HG03520 (cell line): ENCODE measurements at regions not wholly inside any gene's neighbourhood (a gene's known extent, or its start where the extent isn't known, plus 50 kb on each side); places are given as distances from the start of the nearest gene placed in this dataset.
"Not testable (repeated sequence)": the region's sequence is repeated elsewhere in the genome, so short reads cannot be mapped to it uniquely, and the experiment has no call there.

Source experiments
- ATAC-seq: cut with Tn5 transposase; IDR thresholded peaks from one replicate; pipeline ENCODE4 v1.9.1; 2021; ENCODE audit warnings: mild to moderate bottlenecking, moderate library complexity; ENCODE audit not compliant: unreplicated experiment

DNA sequence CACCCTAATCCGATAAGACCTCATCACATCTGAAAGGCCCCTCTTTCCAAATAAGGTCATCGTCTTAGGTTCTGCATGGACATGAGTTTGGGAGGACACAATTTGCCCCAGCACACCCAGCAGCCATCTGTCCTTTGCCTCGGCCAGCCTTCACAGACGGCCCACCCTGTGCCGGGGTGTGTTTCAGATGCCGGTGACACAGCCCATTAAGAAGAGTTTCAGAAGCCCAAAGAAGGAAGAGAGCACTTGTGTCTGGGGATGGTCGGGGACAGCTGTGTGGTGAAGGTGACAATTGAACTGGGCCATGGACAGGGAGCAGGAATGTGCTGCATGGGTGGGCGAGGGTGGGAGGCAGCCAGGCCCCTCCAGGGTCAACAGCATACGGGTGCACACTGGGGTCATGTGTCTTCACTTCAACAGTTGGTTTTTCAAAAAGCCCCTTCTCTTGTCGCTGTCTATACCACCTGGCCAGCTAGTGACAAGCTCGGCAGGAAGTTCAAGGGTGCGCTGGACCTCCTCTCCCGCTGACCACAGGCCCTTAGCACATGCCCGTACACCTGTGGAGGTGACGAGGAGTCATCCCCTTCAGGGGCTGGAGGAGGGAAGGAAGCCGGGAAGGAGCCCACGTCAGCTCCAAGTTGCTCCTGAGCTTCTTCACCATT, 183.1 kb downstream of the C16orf95 start:
- ATAC-seq: no peak

GRCh38 chr16:87134628-87134995, 182.6 kb downstream of the C16orf95 start:
- ATAC-seq: no peak

DNA sequence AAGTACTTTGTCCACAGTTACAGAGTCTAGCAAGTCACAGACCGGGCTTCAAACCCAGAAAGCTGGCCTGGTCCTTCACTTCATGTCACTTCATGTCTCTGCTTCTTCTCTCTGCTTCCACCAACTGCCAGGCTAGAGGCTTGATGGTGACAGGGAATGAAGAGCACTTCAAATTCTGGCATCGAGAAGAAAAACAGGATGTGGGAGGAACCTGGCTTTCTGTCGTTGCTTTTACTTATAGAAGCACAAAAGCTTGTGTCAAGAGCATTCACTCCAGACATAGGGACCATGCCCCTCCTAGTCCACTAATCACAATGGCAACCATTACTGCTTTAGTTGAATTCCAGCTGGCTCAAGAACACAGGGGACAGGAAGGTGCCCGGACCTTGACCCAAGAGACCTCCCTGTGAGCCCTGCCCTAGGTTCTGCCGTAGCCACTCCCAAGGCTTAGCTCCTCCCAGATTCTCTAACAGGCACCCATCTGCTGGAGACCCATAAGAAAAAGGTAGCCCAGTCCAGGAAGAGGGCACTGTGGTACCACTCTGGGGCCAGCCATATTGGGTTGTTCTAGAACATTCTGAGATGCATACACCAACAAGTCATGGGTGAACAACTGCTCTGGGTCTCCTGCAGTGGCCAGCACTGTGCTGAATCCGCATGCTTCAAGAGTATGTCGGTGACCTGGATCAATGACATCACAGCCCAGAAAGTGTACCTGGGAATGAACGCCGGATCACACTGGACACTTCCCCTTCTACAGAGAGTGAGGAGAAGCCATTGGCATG, 181.8 kb downstream of the C16orf95 start:
- ATAC-seq: no peak

DNA sequence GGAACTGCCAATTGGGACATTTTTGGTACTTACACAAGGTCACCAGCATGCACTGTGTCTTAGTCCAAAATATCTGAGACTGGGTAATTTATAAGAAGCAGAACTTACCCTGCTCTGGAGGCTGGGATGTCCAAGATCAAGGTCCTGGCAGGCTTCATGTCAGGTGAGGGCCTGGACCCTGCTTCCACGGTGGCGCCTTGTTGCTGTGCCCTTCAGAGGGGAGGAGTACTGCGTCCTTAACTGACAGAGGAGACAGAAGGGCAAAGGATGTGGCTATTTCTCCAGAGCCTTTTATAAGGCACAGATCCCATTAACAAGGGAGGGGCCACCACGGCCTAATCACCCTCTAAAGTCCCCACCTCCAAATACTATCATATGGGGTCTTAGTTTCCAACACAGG, 178.9 kb downstream of the C16orf95 start:
- no peak for ATAC-seq

- ATAC-seq: no peak
Observed at GRCh38 chr16:87138738-87139267, 178.4 kb downstream of the C16orf95 start.

DNA sequence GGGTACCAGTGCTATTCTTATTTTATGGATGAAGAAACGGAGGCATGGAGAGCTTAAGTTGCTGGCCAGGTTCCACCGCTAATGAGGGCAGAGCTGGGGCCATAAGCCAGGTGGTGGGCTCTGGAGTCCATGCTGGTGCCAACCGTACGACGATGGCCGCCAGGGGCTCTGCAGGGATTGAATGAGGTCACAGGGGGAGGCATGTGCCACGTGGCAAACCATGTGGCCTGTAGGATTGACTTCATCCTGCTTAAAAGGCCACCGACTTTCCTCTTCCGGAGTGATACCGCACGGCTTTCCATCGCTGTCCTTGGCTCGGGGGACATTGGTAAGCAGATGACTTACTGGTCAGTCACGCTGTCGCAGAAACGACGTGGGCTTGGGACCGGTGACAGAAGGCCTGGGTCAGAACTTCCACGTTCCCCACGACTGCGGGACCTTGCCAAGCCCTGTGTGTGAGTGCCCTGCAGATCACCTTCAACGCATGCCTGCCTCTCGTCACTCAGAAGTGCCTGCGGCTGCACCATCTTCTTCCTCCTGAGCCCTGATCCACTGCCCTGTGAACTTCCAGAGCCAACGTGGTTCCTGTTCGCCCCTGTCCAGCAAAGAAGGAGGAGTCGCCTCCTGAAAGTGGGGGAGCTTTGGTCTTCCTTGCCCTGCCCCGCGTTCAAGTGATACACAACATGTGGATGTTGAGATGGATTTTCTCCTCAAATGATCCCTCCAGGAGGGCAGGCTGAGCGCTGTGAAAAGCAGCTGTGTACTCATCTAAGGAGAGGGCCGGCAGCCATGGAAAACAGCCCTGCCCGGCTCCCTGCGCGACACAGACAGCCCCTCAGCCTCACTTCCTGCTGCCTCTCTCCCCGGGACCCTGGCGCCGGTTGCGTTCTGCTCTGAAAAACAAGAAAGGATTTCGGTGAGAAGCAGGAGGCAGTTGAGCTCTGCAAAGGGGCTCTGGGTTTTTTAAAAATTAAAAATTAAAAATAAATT, 176.7 kb downstream of the C16orf95 start:
- ATAC-seq: no peak

DNA sequence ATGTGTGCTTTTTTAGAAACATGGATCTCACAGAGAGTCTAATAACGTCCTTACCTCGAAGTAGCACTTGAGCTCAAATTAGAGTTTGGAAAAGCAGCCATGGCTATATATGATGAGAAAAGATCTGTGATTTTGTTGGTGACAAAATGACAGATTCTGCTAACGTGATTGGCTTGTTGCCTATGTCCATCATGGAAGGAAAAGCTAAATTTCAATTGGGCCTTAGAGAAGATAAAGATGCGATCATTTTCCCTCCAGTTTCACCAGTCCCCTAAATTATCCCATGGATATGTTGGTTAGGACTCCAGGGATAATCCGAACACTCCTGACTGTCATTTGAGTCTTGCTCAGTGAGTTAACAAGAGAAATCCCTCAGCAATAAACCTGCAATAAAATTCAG, 175.8 kb downstream of the C16orf95 start:
- no peak for ATAC-seq

- no peak for ATAC-seq
Observed at GRCh38 chr16:87143661-87144121, 173.5 kb downstream of the C16orf95 start.

GRCh38 chr16:87144232-87144631, 173.0 kb downstream of the C16orf95 start:
- ATAC-seq: no peak

- no peak for ATAC-seq
Observed at GRCh38 chr16:87145181-87146176, 171.7 kb downstream of the C16orf95 start.

GRCh38 chr16:87146676-87147075, 170.5 kb downstream of the C16orf95 start:
- ATAC-seq: no peak

- ATAC-seq: no peak
Observed at GRCh38 chr16:87149051-87149450, 168.1 kb downstream of the C16orf95 start.

DNA sequence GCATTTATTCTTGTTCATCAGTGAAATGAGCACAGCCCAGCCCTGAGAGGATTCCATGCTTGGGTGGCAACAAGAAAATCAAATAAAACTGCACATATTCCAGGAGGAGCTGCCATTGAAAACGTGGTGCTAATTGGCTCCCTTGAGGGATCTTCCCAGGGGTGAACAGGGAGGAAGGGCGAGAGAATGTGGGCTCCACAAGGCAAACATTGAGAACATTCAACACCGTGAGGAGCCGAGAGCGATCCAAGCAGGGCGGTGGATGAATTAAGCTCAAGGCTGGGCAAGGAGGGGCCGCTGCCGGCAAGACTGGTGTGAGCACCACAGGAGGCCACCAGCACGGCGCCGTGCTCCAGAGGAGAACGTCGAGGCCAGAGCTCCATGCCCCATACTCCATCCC, 166.9 kb downstream of the C16orf95 start:
- ATAC-seq: no peak

DNA sequence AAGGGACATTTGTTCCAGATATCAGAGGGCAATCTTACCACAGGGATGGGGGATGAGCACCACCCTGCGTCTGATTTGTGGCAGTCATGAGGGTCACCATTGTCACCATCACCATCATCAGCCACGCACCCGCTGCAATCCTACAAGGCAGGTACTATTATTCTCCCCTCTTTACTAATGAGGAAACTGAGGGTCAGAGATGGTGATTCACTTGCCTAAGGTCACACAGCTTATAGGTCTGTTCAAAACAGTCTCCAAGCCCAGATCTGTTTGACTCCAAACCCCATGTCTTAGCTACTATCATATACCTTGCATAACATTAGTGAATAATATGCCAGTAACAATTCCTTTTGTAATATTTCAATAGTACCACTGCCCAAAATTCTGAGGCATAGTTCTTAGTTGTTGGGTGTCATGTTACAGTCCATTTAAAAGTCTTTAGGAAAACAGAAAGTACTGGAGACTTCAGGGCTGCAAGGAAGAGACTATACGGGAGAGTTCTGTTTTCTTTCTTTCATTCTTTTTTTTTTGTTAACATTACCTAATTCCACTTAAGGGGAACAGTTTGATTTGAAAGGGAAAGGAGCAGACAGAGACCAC, 166.4 kb downstream of the C16orf95 start:
- ATAC-seq: no peak

- ATAC-seq: no peak
Observed at GRCh38 chr16:87152221-87152755, 164.9 kb downstream of the C16orf95 start.

- ATAC-seq: no peak
Observed at GRCh38 chr16:87153326-87153725, 163.9 kb downstream of the C16orf95 start.

- not testable (repeated sequence) for ATAC-seq
Observed at GRCh38 chr16:87155315-87155714, 161.9 kb downstream of the C16orf95 start.

DNA sequence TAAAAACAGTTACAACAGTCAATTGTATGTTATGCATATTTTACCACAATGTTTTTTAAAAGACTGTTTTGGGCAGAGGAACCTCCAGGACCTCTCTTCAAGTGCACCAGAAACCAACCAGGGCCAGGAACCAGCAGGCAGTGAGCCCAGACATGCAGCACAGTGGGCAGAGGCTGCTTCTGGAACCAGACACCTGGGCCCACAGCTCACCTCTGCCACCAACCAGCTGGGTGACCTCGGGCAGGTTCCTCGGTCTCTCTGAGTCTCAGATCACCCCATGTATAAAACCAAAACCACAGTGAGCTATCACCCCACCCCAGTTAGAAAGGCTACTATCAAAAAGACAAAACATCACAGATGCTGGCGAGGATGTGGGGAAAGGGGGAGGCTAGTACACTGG, 161.0 kb downstream of the C16orf95 start:
- no peak for ATAC-seq

GRCh38 chr16:87160234-87160636, 157.0 kb downstream of the C16orf95 start:
- ATAC-seq: no peak
